ENCODE measurements at regions not wholly inside any gene's neighbourhood (a gene's known extent, or its start where the extent isn't known, plus 50 kb on each side); places are given as distances from the start of the nearest gene placed in this dataset.

- CTCF ChIA-PET = no interaction called here
- TF ChIP-seq, protein P1, sequence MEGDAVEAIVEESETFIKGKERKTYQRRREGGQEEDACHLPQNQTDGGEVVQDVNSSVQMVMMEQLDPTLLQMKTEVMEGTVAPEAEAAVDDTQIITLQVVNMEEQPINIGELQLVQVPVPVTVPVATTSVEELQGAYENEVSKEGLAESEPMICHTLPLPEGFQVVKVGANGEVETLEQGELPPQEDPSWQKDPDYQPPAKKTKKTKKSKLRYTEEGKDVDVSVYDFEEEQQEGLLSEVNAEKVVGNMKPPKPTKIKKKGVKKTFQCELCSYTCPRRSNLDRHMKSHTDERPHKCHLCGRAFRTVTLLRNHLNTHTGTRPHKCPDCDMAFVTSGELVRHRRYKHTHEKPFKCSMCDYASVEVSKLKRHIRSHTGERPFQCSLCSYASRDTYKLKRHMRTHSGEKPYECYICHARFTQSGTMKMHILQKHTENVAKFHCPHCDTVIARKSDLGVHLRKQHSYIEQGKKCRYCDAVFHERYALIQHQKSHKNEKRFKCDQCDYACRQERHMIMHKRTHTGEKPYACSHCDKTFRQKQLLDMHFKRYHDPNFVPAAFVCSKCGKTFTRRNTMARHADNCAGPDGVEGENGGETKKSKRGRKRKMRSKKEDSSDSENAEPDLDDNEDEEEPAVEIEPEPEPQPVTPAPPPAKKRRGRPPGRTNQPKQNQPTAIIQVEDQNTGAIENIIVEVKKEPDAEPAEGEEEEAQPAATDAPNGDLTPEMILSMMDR (IDR thresholded peaks at IDR 0.05; ENCODE audit: low read depth, low read length) = no peak
Observed at GRCh38 chr19:29395111-29395733, 130.6 kb upstream of the VSTM2B start.

GRCh38 chr19:29395734-29396414 lies 129.9 kb upstream of the VSTM2B start:
- Histone ChIP-seq H3K27ac (ENCODE audit: low read depth, low read length) (no peak overlapping the region), H3K4me3 (ENCODE audit: low read depth, low read length) (no peak overlapping the region), H3K27me3 (ENCODE audit: control insufficient read depth, insufficient read depth, low read length) (no peaks in the 10 kb centered on the region), H3K9me3 (ENCODE audit: control insufficient read depth, insufficient read depth, low read length) (peaks cover 77% of the 10 kb centered on the region)
- TF ChIP-seq, protein P1 (IDR thresholded peaks at IDR 0.05; ENCODE audit: low read depth, low read length) = no peak
- no peak for DNase-seq (ENCODE audit: low read depth, low spot score)
- ChIA-PET POLR2A (no interaction called here), CTCF (no interaction called here)

More at GRCh38 chr19:29395111-29395733, 130.6 kb upstream of the VSTM2B start:
- Histone ChIP-seq H3K4me3 (ENCODE audit: low read depth, low read length) (no peak overlapping the region), H3K9me3 (ENCODE audit: control insufficient read depth, insufficient read depth, low read length) (peaks cover 70% of the 10 kb centered on the region), H3K27ac (ENCODE audit: low read depth, low read length) (no peak overlapping the region), H3K27me3 (ENCODE audit: control insufficient read depth, insufficient read depth, low read length) (no peaks in the 10 kb centered on the region)
- POLR2A ChIA-PET = no interaction called here
- no peak for DNase-seq (ENCODE audit: low read depth, low spot score)

DNA sequence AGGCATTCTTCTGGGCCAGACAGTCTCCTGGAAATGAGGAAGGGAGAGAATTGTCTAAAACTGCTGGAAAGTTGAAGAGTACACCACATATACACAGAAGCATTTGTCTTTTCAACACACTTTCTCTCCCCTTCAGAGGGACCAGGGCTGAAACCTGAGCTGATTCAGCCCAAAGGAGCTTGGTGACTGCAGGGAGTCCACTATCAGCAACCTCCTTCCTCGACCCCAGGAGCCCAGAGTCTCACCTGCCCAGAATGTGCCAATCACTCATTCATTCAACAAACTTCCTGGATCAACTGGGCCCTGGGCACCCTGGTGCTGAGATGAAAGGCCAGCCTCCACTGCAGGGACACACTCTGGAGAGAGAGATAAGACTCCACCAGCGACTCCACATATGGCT lies 128.9 kb upstream of the VSTM2B start:
- TF ChIP-seq, protein P1 (IDR thresholded peaks at IDR 0.05; ENCODE audit: low read depth, low read length) = no peak
- ChIA-PET POLR2A (no interaction called here), CTCF (no interaction called here)
- Histone ChIP-seq H3K4me3 (ENCODE audit: low read depth, low read length) (no peak overlapping the region), H3K27ac (ENCODE audit: low read depth, low read length) (no peak overlapping the region), H3K27me3 (ENCODE audit: control insufficient read depth, insufficient read depth, low read length) (no peaks in the 10 kb centered on the region), H3K9me3 (ENCODE audit: control insufficient read depth, insufficient read depth, low read length) (peaks cover 84% of the 10 kb centered on the region)
- no peak for DNase-seq (ENCODE audit: low read depth, low spot score)

- Histone ChIP-seq H3K9me3 (ENCODE audit: control insufficient read depth, insufficient read depth, low read length) (peaks cover 85% of the 10 kb centered on the region), H3K4me3 (ENCODE audit: low read depth, low read length) (no peak overlapping the region), H3K27ac (ENCODE audit: low read depth, low read length) (no peak overlapping the region), H3K27me3 (ENCODE audit: control insufficient read depth, insufficient read depth, low read length) (no peaks in the 10 kb centered on the region)
- no peak for DNase-seq (ENCODE audit: low read depth, low spot score)
- POLR2A ChIA-PET = no interaction called here
- CTCF ChIA-PET = no interaction called here
- TF ChIP-seq, protein P1 (IDR thresholded peaks at IDR 0.05; ENCODE audit: low read depth, low read length) = no peak
Observed at GRCh38 chr19:29397748-29398147, 128.0 kb upstream of the VSTM2B start.

GRCh38 chr19:29399804-29400203 lies 126.0 kb upstream of the VSTM2B start:
- Histone ChIP-seq H3K27me3 (ENCODE audit: control insufficient read depth, insufficient read depth, low read length) (no peaks in the 10 kb centered on the region), H3K9me3 (ENCODE audit: control insufficient read depth, insufficient read depth, low read length) (peaks cover 93% of the 10 kb centered on the region), H3K4me3 (ENCODE audit: low read depth, low read length) (no peak overlapping the region), H3K27ac (ENCODE audit: low read depth, low read length) (no peak overlapping the region)
- ChIA-PET CTCF (no interaction called here), POLR2A (no interaction called here)
- no peak for DNase-seq (ENCODE audit: low read depth, low spot score)
- TF ChIP-seq, protein P1 (IDR thresholded peaks at IDR 0.05; ENCODE audit: low read depth, low read length) = no peak
